PC-3 (cell line): ENCODE measurements at regions not wholly inside any gene's neighbourhood (a gene's known extent, or its start where the extent isn't known, plus 50 kb on each side); places are given as distances from the start of the nearest gene placed in this dataset.

Source experiments
- ATAC-seq: fragments of 200-7000 bp; cut with Tn5 transposase; 2 replicates; pipeline ENCODE4 v1.9.1; 2020; ENCODE audit warnings: mild to moderate bottlenecking, moderate library complexity
- BruUV-seq: library from RNA; stranded (reverse); fragments of 400-500 nt; replicated peaks from 2 replicates; lab custom pipeline; 2021; lab: Mats Ljungman, UMichigan
- CTCF ChIA-PET: fragments of 300-600 bp; sonication (Branson Sonifier 250); formaldehyde crosslinking; loops from one replicate; lab custom pipeline; 2022; ENCODE audit warnings: antibody characterized with exemption; lab: Charles Lee
- POLR2A ChIA-PET: fragments of 300-600 bp; sonication (Branson Sonifier 250); formaldehyde crosslinking; loops from one replicate; lab custom pipeline; 2022; ENCODE audit warnings: antibody characterized with exemption; ENCODE audit not compliant: unreplicated experiment; lab: Charles Lee
- DNase-seq: peaks from one replicate; pipeline ENCODE4 v3.0.0-alpha.2; 2015
- H2AFZ ChIP-seq: fragments of 300-600 bp; sonication (generic); 2 replicates; pipeline ENCODE4 v1.6.0; 2016; ENCODE audit warnings: antibody characterized with exemption, low read length
- H3F3A ChIP-seq: fragments of 300-600 bp; sonication (generic); one replicate; pipeline ENCODE4 v1.6.0; 2017; ENCODE audit warnings: antibody characterized with exemption, low read length, control low read depth, mild to moderate bottlenecking; ENCODE audit not compliant: unreplicated experiment
- H3K27ac ChIP-seq: fragments of 300-600 bp; sonication (generic); 2 replicates; pipeline ENCODE4 v1.5.1; 2016; ENCODE audit warnings: mild to moderate bottlenecking, low read length
- H3K27me3 ChIP-seq: fragments of 300-600 bp; sonication (generic); 2 replicates; pipeline ENCODE4 v1.6.1; 2016; ENCODE audit warnings: low read length, mixed read lengths
- H3K36me3 ChIP-seq: fragments of 300-600 bp; sonication (generic); 2 replicates; pipeline ENCODE4 v1.6.1; 2016; ENCODE audit warnings: low read depth, mixed run types, low read length, mixed read lengths
- H3K4me1 ChIP-seq: fragments of 300-600 bp; sonication (generic); 2 replicates; pipeline ENCODE4 v1.5.1; 2016; ENCODE audit warnings: low read length; ENCODE audit not compliant: insufficient read depth
- H3K4me2 ChIP-seq: fragments of 300-600 bp; sonication (generic); 2 replicates; pipeline ENCODE4 v1.6.0; 2016; ENCODE audit warnings: low read length
- H3K4me3 ChIP-seq: fragments of 300-600 bp; sonication (generic); 2 replicates; pipeline ENCODE4 v1.5.1; 2016; ENCODE audit warnings: mild to moderate bottlenecking, low read length, mixed read lengths
- H3K79me2 ChIP-seq: fragments of 300-600 bp; sonication (generic); 2 replicates; pipeline ENCODE4 v1.6.1; 2017; ENCODE audit warnings: low read length, mixed read lengths
- H3K9ac ChIP-seq: fragments of 300-600 bp; sonication (generic); 2 replicates; pipeline ENCODE4 v1.6.0; 2016; ENCODE audit warnings: mild to moderate bottlenecking, low read length
- H3K9me2 ChIP-seq: fragments of 300-600 bp; sonication (generic); replicated peaks from 2 replicates; pipeline ENCODE4 v1.6.1; 2016; ENCODE audit warnings: mixed run types, low read length, mixed read lengths
- H3K9me3 ChIP-seq: fragments of 300-600 bp; sonication (generic); 2 replicates; pipeline ENCODE4 v1.6.1; 2016; ENCODE audit warnings: low read length, mixed read lengths
- H4K20me1 ChIP-seq: fragments of 300-600 bp; sonication (generic); 2 replicates; pipeline ENCODE4 v1.6.1; 2016; ENCODE audit warnings: low read length, mixed read lengths
- CTCF ChIP-seq: fragments of 300-600 bp; sonication (generic); conservative IDR thresholded peaks from 2 replicates; pipeline ENCODE4 v1.5.1; 2017; ENCODE audit warnings: antibody characterized with exemption, low read depth, mild to moderate bottlenecking, low read length
- EZH2 ChIP-seq: fragments of 300-600 bp; sonication (generic); IDR thresholded peaks from one replicate; pipeline ENCODE4 v1.6.1; 2017; ENCODE audit warnings: antibody characterized with exemption, mild to moderate bottlenecking, low read length; ENCODE audit not compliant: unreplicated experiment
- EZH2phosphoT487 ChIP-seq: fragments of 300-600 bp; sonication (generic); IDR thresholded peaks from 2 replicates; pipeline ENCODE4 v1.6.1; 2018; ENCODE audit warnings: mild to moderate bottlenecking, antibody characterized with exemption, low read length, borderline replicate concordance
- intact Hi-C: fragments of 100-400 bp; cut with micrococcal nuclease; formaldehyde crosslinking; loops from 2 replicates; pipeline ENCODE4 v1.9.0; 2023

GRCh38 chr6:78629154-78629721 lies 238.1 kb upstream of the IRAK1BP1 start:
- no peaks in the 10 kb centered on the region for H3K79me2 ChIP-seq
- H3K27me3 ChIP-seq = no peaks in the 10 kb centered on the region
- no peak overlapping the region for H2AFZ ChIP-seq
- DNase-seq = no peak
- H3F3A ChIP-seq = no peaks in the 10 kb centered on the region
- H3K4me2 ChIP-seq = no peak overlapping the region
- no peaks in the 10 kb centered on the region for H3K9me3 ChIP-seq
- H4K20me1 ChIP-seq = no peaks in the 10 kb centered on the region
- intact Hi-C loops = no loop called here
- H3K36me3 ChIP-seq = no peaks in the 10 kb centered on the region
- no peak for ATAC-seq
- H3K9me2 ChIP-seq = no peaks in the 10 kb centered on the region
- H3K9ac ChIP-seq = no peak overlapping the region
- ChIA-PET POLR2A (no interaction called here), CTCF (no interaction called here)
- H3K27ac ChIP-seq = no peak overlapping the region
- no TSS peak for BruUV-seq
- H3K4me3 ChIP-seq = no peak overlapping the region
- no peak for TF ChIP-seq EZH2
- no peak for TF ChIP-seq EZH2phosphoT487
- no peak for TF ChIP-seq CTCF
- no peaks in the 10 kb centered on the region for H3K4me1 ChIP-seq

- TF ChIP-seq CTCF (no peak), EZH2phosphoT487 (no peak), EZH2 (no peak)
- H3K27ac ChIP-seq = no peak overlapping the region
- ChIA-PET POLR2A (no interaction called here), CTCF (no interaction called here)
- BruUV-seq = no TSS peak
- H3K27me3 ChIP-seq = no peaks in the 10 kb centered on the region
- no peak overlapping the region for H3K9ac ChIP-seq
- no peak overlapping the region for H3K4me2 ChIP-seq
- ATAC-seq (no peak), DNase-seq (no peak)
- H3K36me3 ChIP-seq = no peaks in the 10 kb centered on the region
- H3K9me3 ChIP-seq = no peaks in the 10 kb centered on the region
- no peaks in the 10 kb centered on the region for H3K79me2 ChIP-seq
- no peaks in the 10 kb centered on the region for H3K9me2 ChIP-seq
- no peaks in the 10 kb centered on the region for H3K4me1 ChIP-seq
- no peaks in the 10 kb centered on the region for H3F3A ChIP-seq
- no peak overlapping the region for H3K4me3 ChIP-seq
- H2AFZ ChIP-seq = no peak overlapping the region
- intact Hi-C loops = no loop called here
- no peaks in the 10 kb centered on the region for H4K20me1 ChIP-seq
Observed at GRCh38 chr6:78629836-78630235, 237.5 kb upstream of the IRAK1BP1 start.

DNA sequence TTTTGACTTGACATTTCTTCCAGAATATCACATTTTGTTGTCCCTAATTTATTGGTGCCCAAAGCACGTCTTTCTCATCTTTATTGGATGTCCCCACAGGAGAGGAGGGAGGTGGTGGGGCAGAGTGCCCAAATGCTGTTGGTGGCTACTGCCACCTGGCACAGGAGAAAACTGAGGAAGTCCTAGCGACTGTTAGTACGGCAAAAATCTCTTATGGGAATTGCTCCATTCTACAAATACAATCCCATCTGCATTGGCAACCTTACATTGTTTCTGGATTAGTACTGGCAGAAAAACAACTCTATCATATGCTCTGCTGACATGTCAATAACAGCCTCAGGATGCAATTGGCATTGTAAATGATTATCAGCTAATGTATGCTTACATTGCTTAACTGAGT lies 235.4 kb upstream of the IRAK1BP1 start:
- no peaks in the 10 kb centered on the region for H3F3A ChIP-seq
- no peaks in the 10 kb centered on the region for H3K9me2 ChIP-seq
- no peak overlapping the region for H3K9ac ChIP-seq
- H4K20me1 ChIP-seq = no peaks in the 10 kb centered on the region
- CTCF ChIA-PET = no interaction called here
- no peak overlapping the region for H2AFZ ChIP-seq
- H3K4me2 ChIP-seq = no peak overlapping the region
- BruUV-seq = no TSS peak
- H3K27ac ChIP-seq = no peak overlapping the region
- DNase-seq (no peak), ATAC-seq (no peak)
- TF ChIP-seq EZH2 (no peak), CTCF (no peak), EZH2phosphoT487 (no peak)
- intact Hi-C loops = no loop called here
- H3K4me1 ChIP-seq = no peaks in the 10 kb centered on the region
- H3K9me3 ChIP-seq = no peaks in the 10 kb centered on the region
- H3K4me3 ChIP-seq = no peak overlapping the region
- H3K79me2 ChIP-seq = no peaks in the 10 kb centered on the region
- no peaks in the 10 kb centered on the region for H3K27me3 ChIP-seq
- POLR2A ChIA-PET = no interaction called here
- no peaks in the 10 kb centered on the region for H3K36me3 ChIP-seq
